Upper lobe of left lung (tissue), 6 donors: ENCODE measurements at regions not wholly inside any gene's neighbourhood (a gene's known extent, or its start where the extent isn't known, plus 50 kb on each side); places are given as distances from the start of the nearest gene placed in this dataset.

Source experiments
- ATAC-seq, 2 donors: fragments of 200-7000 bp; cut with Tn5 transposase; one replicate each; pipeline ENCODE4 v1.9.1; 2022; ENCODE audit warnings: mild to moderate bottlenecking in 2 of 2, moderate library complexity in 2 of 2; ENCODE audit not compliant: low FRiP score in 2 of 2
- DNase-seq, 2 donors: peaks; one replicate each; pipeline ENCODE4 v3.0.0-alpha.2; 2019 to 2020
- H3K27ac ChIP-seq, 4 donors: fragments of 200-600 bp; sonication (generic); one replicate each; pipeline ENCODE4 v1.5.1; 2016 to 2019
- H3K27me3 ChIP-seq, 4 donors: fragments of 200-600 bp; sonication (generic); one replicate each; pipeline ENCODE4 v1.5.1; 2017 to 2019
- H3K36me3 ChIP-seq, 4 donors: fragments of 200-600 bp; sonication (generic); one replicate each; pipeline ENCODE4 v1.5.1; 2016 to 2019
- H3K4me1 ChIP-seq, 4 donors: fragments of 200-600 bp; sonication (generic); one replicate each; pipeline ENCODE4 v1.5.1; 2018 to 2019
- H3K4me3 ChIP-seq, 4 donors: fragments of 200-600 bp; sonication (generic); one replicate each; pipeline ENCODE4 v1.5.1; 2017 to 2019; ENCODE audit warnings: mild to moderate bottlenecking in 2 of 4, moderate library complexity in 1 of 4
- H3K9me3 ChIP-seq, 4 donors: fragments of 200-600 bp; sonication (generic); one replicate each; pipeline ENCODE4 v1.5.1; 2018 to 2019
- CTCF ChIP-seq, 6 experiments: fragments of 450-650 bp in 4 of 6; fragments of 200-600 bp in 2 of 6; sonication (generic) in 2 of 6; IDR thresholded peaks; one replicate each; pipeline ENCODE4 v1.5.1; 2016 to 2019; ENCODE audit warnings: antibody characterized with exemption in 6 of 6
- EP300 ChIP-seq, 4 donors: sonication (generic); formaldehyde crosslinking; IDR thresholded peaks; one replicate each; pipeline ENCODE4 v1.5.1; 2017; ENCODE audit warnings: antibody characterized with exemption in 4 of 4, control low read depth in 2 of 4
- POLR2A ChIP-seq, 4 donors: fragments of 450-650 bp; IDR thresholded peaks; one replicate each; pipeline ENCODE4 v1.5.1; 2016 to 2017; ENCODE audit warnings: antibody characterized with exemption in 4 of 4, mild to moderate bottlenecking in 2 of 4
- POLR2AphosphoS5 ChIP-seq, 2 donors: sonication (generic); formaldehyde crosslinking; IDR thresholded peaks; one replicate each; pipeline ENCODE4 v1.5.1; 2017; ENCODE audit warnings: antibody characterized with exemption in 2 of 2
- WGBS, 2 donors: methylation state at CpG; one replicate each; pipeline ENCODE4 v1.1.5; 2017 to 2018; 5-methylcytosine and 5-hydroxymethylcytosine counted together
- donor health status: DM: no; HTN: no; CAD: no; lungs with moderate emphysema.
- donor health status: DM: no; HTN: yes; CAD: no; lungs with severe emphysema.

DNA sequence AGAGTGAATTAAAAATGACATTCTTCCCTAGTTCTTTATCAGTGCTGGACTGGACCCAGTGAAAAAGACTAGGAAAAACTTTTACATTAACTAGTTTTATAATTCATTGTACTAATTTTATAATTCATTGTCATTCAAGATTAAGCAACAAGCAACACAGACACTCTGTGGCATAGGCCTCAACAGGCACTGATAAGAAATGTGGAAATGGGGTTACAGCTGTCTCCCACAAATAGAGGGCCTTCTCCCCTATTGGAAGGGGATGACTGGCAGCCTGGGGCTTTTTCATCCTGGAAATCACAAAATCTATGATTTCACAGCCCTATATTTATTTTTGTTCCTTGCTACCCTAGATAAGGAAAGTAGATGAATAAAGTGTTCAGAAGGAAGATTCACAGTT is 370.6 kb downstream of the GBE1 start:
- ATAC-seq: no peak
- TF ChIP-seq POLR2AphosphoS5 (IDR thresholded peaks at IDR 0.05) (no peak), CTCF (IDR thresholded peaks at IDR 0.05) (no peak), EP300 (IDR thresholded peaks at IDR 0.05) (no peak), POLR2A (IDR thresholded peaks at IDR 0.05) (no peak)

GRCh38 chr3:81388191-81388590 is 373.3 kb downstream of the GBE1 start:
- WGBS, 2 donors: 91% methylated on average over 4 of the region's 4 CpGs
- DNase-seq: no peak
- Histone ChIP-seq H3K4me3 (no peak overlapping the region), H3K27ac (no peak overlapping the region), H3K27me3 (no peaks in the 10 kb centered on the region), H3K4me1 (no peaks in the 10 kb centered on the region), H3K36me3 (no peaks in the 10 kb centered on the region), H3K9me3 (no peaks in the 10 kb centered on the region)
- TF ChIP-seq EP300 (IDR thresholded peaks at IDR 0.05) (no peak), CTCF (IDR thresholded peaks at IDR 0.05) (no peak), POLR2AphosphoS5 (IDR thresholded peaks at IDR 0.05) (no peak), POLR2A (IDR thresholded peaks at IDR 0.05) (no peak)
- ATAC-seq: no peak

More for the DNA sequence above, 370.6 kb downstream of the GBE1 start:
- no peaks in the 10 kb centered on the region for H3K4me1 ChIP-seq
- no peak overlapping the region for H3K4me3 ChIP-seq
- H3K36me3 ChIP-seq: no peaks in the 10 kb centered on the region
- no peak overlapping the region for H3K27ac ChIP-seq
- no peaks in the 10 kb centered on the region for H3K9me3 ChIP-seq
- H3K27me3 ChIP-seq: no peaks in the 10 kb centered on the region
- no peak for DNase-seq

GRCh38 chr3:81382470-81382869 is 379.0 kb downstream of the GBE1 start:
- TF ChIP-seq CTCF (IDR thresholded peaks at IDR 0.05): no peak
- TF ChIP-seq POLR2A (IDR thresholded peaks at IDR 0.05): no peak
- no peak for TF ChIP-seq EP300 (IDR thresholded peaks at IDR 0.05)
- no peak for TF ChIP-seq POLR2AphosphoS5 (IDR thresholded peaks at IDR 0.05)
- Histone ChIP-seq H3K27ac (no peak overlapping the region), H3K27me3 (no peaks in the 10 kb centered on the region), H3K9me3 (no peaks in the 10 kb centered on the region), H3K36me3 (no peaks in the 10 kb centered on the region), H3K4me3 (no peak overlapping the region), H3K4me1 (no peaks in the 10 kb centered on the region)
- DNase-seq (no peak), ATAC-seq (no peak)
- 97 to 100% methylated on average over 1 of the region's 1 CpG for WGBS, 2 donors

- no peaks in the 10 kb centered on the region for H3K9me3 ChIP-seq
- H3K27ac ChIP-seq: no peak overlapping the region
- H3K4me1 ChIP-seq: no peaks in the 10 kb centered on the region
- no peak for ATAC-seq
- WGBS, 2 donors: 82 to 100% methylated on average over 1 to 4 of the region's 4 CpGs
- no peaks in the 10 kb centered on the region for H3K36me3 ChIP-seq
- H3K27me3 ChIP-seq: no peaks in the 10 kb centered on the region
- no peak overlapping the region for H3K4me3 ChIP-seq
- no peak for DNase-seq
- TF ChIP-seq CTCF (IDR thresholded peaks at IDR 0.05): no peak
- no peak for TF ChIP-seq EP300 (IDR thresholded peaks at IDR 0.05)
- TF ChIP-seq POLR2AphosphoS5 (IDR thresholded peaks at IDR 0.05): no peak
- TF ChIP-seq POLR2A (IDR thresholded peaks at IDR 0.05): no peak
Observed at GRCh38 chr3:81380234-81380633, 381.2 kb downstream of the GBE1 start.

- WGBS, 2 donors: 69 to 76% methylated on average over 5 of the region's 5 CpGs
- no peaks in the 10 kb centered on the region for H3K27me3 ChIP-seq
- no peak overlapping the region for H3K4me3 ChIP-seq
- DNase-seq (no peak), ATAC-seq (no peak)
- TF ChIP-seq POLR2A (IDR thresholded peaks at IDR 0.05) (no peak), EP300 (IDR thresholded peaks at IDR 0.05) (no peak), POLR2AphosphoS5 (IDR thresholded peaks at IDR 0.05) (no peak), CTCF (IDR thresholded peaks at IDR 0.05) (no peak)
- no peaks in the 10 kb centered on the region for H3K4me1 ChIP-seq
- no peak overlapping the region for H3K27ac ChIP-seq
- no peaks in the 10 kb centered on the region for H3K9me3 ChIP-seq
- no peaks in the 10 kb centered on the region for H3K36me3 ChIP-seq
Observed at GRCh38 chr3:81378552-81379293, 382.7 kb downstream of the GBE1 start.
